ENCODE measurements at regions not wholly inside any gene's neighbourhood (a gene's known extent, or its start where the extent isn't known, plus 50 kb on each side); places are given as distances from the start of the nearest gene placed in this dataset.

DNA sequence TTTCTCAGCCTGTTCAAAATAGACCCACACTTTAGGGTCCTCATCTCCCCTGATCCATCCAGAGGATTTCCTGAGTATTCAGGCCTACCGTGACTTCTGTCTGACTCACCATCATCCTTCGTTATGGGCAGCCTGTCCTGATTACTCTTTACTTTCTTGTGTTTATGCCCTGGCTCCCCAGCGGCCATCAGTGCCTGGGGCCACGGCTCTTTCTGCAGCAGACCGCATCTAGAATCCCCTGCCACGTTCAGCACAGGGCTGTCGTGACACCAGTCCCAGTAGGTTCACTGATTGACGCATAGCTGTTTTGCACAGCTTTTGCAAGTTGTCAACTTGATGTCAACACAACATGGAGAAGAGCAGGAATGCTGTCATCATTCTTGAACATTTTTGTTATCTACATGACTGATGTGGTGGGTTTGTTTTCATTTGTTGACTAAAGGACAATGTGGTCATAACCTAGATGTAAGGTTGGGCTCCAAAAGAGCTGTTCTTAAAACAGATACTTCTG, 225.6 kb downstream of the HAUS1 start:
- DNase-seq (ENCODE audit: low read depth), result no peak
- in situ Hi-C loops (cut with HindIII; ENCODE audit: low pct_unique_long_range_greater_than_20kb, low sequenced_read_pairs), result no loop called here

DNA sequence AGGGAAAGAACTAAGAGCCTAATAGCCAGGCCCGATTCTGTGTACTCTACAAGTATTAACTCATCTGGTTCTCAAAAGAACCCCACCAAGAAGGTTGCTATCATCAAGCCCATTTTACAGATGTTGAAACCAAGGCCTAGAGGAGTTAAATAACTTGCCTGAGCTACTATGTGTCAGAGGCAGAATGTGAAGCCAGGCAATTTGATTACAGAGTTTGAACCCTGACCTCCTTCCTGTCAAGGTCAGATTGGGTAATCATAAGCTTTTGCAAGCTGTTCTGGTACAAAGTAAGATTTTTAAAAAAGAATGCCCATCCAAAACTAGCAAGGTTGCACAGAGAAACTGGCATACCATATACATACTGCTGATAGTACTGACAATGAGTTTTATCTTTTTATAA, 227.1 kb downstream of the HAUS1 start:
- in situ Hi-C loops (cut with HindIII; ENCODE audit: low pct_unique_long_range_greater_than_20kb, low sequenced_read_pairs), result no loop called here
- no peak for DNase-seq (ENCODE audit: low read depth)

DNA sequence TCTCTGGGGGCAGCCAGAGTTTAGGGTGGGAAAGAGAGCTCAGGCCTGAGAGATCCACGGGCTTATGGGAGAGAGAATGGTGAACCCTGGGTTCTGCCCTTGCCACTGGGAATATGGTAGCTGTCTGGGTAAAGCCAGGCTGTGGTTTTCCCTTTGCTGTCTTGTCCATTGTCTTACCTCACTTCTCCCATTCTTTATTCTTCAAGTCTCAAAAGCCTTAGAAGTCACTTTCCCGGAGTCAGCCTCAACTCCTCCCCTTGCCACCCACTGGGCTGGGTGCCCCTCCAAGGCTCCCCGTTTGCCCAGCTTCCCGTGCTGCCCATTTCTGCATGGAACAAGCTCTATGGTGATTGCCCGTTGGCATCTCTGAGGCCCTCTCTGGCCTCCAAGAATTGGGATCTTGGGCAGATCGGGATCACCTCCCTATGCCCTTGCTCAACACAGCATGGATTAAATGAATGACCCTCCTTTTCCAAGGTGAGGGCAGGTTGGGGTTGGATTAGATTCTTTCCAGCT, 228.2 kb downstream of the HAUS1 start:
- no peak for DNase-seq (ENCODE audit: low read depth)
- in situ Hi-C loops (cut with HindIII; ENCODE audit: low pct_unique_long_range_greater_than_20kb, low sequenced_read_pairs), result no loop called here

DNA sequence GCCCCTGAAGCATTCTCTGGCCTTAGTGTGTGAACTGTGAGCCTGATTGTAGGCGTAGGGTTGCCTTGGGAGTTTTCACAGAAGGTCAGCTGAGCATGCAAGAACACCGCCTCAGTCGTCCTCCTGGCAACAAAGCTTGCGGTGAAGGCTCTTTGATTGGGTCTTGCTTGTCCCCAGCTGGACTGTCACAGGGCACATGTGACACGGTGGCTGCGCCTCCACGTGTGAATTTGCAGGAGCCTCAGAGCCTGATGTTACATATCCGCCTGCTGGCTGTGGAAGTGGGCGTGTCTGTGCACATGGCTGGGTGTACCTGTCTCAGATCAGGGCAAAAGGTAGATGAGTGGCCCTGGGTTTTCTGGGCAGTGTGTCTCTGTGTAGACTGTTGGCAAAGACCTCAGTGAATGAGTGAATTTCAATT, 228.7 kb downstream of the HAUS1 start:
- DNase-seq (ENCODE audit: low read depth), result no peak
- in situ Hi-C loops (cut with HindIII; ENCODE audit: low pct_unique_long_range_greater_than_20kb, low sequenced_read_pairs), result no loop called here

DNA sequence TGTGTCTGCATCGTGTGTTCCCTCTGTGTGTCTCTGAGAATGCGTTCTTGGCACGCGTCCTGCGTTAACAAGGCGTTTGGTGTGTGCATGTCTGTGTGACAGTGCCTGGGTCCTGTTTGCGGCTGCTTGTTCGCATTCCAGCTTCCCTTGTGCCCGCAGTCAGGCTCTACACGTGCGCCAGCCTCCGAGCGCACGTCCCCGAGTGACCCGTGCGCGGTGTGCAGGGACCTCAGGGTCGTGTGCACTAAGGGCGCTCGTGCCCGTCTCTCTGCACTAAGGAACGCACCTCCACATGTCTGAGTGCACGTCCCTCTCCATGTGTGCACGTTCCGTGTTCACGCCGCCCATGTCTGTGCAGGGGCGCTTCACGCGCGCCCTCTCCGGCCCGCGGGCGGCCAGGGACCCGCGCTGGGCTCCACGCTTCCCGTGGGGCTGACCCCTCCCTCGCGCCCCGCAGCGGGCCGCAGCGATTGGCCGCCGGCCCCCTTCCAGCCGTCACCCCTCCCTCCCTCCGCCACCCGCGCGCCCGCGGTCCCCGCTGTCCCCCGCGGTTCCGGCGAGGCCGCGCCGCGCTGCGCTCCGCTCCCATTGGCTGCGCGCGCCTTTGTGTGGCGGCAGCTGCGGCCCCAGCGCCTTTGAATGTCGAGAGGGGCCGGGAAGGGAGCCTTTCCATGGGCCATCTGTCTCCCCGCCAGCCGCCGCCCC, 229.4 kb downstream of the HAUS1 start:
- peak; percentile 54 for DNase-seq (ENCODE audit: low read depth)
- in situ Hi-C loops (cut with HindIII; ENCODE audit: low pct_unique_long_range_greater_than_20kb, low sequenced_read_pairs), result no loop called here

DNA sequence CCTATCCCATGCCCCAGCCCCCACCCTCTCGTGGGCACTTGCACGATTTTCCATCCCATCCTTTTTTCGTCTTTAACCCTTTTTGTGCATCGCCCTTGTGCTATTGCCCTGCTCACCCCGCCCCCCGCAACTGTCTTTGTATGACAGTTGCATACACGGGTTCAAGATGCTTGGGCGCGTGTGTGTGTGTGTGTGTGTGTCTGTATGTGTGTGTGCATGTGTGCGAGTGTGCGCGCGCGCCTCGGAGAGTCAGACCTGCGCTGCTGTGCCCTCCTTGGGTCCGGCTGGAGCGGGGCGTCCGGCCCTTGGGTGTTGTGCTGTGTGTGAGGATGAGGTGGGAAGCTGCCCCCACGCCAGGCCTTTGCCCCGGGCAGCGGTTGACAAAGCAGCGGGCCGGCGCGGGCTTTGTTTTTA, 230.7 kb downstream of the HAUS1 start:
- in situ Hi-C loops (cut with HindIII; ENCODE audit: low pct_unique_long_range_greater_than_20kb, low sequenced_read_pairs), result no loop called here
- peak; percentile 38 for DNase-seq (ENCODE audit: low read depth)

DNA sequence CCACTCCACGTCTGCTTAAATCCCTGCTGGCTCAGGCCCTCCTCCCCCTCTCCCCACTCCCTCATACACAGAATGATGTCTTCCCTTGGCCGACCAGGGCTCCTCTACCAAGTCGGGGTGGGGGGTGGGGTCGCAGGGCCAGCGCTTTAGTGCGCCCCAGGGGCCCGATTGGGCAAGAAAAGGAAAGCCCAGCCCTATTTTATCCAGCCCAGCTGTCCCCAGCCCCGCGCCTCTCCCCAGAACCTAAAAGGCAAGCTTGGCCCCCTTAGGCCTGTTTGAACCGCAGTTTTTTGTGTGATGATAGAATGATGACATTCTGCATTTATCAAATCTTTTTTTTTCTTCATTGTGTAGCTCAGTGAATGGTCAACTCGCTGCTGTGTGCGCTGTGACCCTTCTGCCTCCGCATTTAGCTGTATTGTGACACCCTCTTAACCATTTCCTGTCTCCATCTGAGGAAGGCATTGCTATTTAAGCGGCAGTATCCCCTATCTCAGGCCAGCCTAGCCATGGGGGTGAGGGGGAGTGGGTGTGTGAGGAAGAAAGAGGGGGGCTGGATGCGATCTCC, 231.4 kb downstream of the HAUS1 start:
- DNase-seq (ENCODE audit: low read depth), result no peak
- in situ Hi-C loops (cut with HindIII; ENCODE audit: low pct_unique_long_range_greater_than_20kb, low sequenced_read_pairs), result no loop called here

DNA sequence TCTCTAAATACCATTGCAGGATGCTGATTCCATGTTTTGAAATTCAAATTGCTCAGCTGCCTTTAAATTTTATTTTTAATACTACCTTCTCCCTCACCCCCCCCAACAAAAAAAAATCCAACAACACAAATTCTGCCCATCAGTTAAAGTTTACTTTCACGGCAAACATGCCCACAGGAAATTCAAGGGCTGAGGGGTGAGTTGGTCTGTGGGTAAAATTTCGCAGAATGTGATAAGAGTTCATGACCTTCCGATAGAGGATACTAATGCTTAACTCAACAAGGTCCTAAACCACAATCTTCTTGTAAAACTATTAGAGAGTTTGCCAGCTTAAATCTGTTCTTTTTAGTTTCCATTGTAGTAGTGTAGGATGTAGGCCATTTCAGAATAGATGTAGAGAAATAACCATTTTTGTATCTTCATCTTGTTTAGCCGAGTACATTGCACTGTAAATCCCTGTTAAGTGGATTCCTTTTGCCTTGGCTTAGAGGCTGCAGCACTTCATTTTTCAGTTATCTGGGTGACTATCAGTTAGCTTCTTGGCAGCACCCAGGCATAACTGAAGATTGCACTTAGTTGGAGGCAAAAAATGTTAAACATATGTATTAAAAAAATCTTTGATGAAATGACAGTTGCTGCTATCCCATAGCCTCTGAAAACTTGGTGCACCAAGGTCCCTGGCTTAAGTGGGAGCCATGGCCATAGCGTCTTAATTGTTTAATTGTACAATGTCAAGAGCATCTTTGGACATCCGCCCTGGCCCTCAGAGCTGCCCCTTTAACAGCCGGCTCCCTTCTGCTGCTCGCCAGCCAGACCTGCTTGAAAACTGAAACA, 232.3 kb downstream of the HAUS1 start:
- DNase-seq (ENCODE audit: low read depth), result no peak

DNA sequence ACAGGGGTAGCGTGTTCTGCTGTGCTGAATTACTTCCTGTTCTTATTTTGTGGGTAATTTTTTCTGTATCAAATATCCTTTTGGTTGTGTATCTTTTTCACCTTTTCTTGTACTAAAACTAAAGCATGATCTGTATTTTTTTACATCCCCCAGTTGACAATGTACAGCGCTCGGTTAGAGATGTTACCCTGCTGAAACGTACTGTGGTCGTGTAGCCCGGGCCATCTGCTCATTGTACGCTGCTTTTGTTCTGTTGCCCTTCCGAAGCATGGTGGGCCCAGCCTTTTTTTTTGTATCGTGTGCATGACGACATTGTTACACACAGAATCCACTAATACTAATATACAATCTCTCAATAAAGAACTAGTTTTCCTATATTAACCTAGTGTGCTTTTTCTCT, 233.1 kb downstream of the HAUS1 start:
- DNase-seq (ENCODE audit: low read depth), result no peak
- in situ Hi-C loops (cut with HindIII; ENCODE audit: low pct_unique_long_range_greater_than_20kb, low sequenced_read_pairs), result no loop called here

More for the DNA sequence above, 232.3 kb downstream of the HAUS1 start:
- in situ Hi-C loops (cut with HindIII; ENCODE audit: low pct_unique_long_range_greater_than_20kb, low sequenced_read_pairs), result no loop called here

DNA sequence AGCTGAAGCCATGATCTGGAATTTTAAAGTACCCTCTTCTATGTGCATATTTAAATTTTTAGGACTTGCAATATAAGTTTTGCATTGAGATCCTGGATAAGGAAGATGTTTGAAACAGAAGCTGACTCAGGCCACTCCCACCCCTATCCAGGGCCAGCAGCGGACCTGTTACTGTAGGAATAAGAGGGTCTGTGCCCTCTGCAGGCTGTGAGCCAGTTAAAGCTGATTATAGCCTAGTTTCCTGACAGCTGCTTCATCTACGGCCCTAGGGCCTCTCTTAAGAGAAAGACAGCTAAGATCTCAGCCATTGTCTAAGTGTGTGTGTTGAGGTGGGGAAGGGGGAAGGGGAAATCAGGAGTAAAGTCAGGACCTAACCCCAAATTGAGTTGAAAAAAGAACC, 234.0 kb downstream of the HAUS1 start:
- no peak for DNase-seq (ENCODE audit: low read depth)
- in situ Hi-C loops (cut with HindIII; ENCODE audit: low pct_unique_long_range_greater_than_20kb, low sequenced_read_pairs), result no loop called here

DNA sequence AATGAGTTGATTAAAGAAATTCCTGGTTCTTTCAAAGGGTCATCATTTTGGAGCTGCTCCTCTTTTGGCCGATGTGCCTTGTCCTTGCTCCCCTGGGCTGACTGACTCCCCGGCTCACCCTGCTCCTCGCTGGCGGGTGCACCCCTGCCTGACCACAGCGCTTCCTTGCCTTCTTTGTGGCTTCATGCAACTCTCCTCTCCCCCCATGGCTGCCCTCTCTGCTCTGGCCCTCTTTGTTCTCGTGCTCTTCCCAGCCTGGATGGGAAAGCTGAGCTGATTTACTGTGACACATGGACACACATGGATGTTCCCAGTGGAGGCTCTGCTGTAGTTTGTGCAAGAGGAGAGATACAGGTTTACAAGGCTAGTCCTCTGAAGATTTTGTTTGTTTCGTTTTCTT, 234.6 kb downstream of the HAUS1 start:
- in situ Hi-C loops (cut with HindIII; ENCODE audit: low pct_unique_long_range_greater_than_20kb, low sequenced_read_pairs), result no loop called here
- no peak for DNase-seq (ENCODE audit: low read depth)

DNA sequence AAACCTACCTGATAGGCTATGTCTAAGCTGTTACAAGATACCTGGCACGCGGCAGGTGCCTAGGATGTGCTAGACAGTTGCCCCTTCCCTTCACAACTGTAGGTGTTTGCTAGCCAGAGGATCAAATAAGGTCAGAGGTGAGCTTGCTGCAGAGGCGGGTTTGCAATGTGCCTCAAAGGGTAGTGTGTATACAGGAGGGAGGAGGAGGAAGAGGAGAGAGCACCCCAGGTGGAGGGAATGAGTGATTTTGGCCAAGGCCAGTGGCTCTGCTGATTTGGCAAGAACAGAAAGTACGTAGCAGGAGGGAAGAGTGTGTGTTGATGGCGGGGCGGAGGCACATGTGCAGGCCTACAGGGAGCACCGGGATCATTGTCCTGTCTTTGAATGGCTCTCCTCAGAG, 236.5 kb downstream of the HAUS1 start:
- no peak for DNase-seq (ENCODE audit: low read depth)
- in situ Hi-C loops (cut with HindIII; ENCODE audit: low pct_unique_long_range_greater_than_20kb, low sequenced_read_pairs), result no loop called here

DNA sequence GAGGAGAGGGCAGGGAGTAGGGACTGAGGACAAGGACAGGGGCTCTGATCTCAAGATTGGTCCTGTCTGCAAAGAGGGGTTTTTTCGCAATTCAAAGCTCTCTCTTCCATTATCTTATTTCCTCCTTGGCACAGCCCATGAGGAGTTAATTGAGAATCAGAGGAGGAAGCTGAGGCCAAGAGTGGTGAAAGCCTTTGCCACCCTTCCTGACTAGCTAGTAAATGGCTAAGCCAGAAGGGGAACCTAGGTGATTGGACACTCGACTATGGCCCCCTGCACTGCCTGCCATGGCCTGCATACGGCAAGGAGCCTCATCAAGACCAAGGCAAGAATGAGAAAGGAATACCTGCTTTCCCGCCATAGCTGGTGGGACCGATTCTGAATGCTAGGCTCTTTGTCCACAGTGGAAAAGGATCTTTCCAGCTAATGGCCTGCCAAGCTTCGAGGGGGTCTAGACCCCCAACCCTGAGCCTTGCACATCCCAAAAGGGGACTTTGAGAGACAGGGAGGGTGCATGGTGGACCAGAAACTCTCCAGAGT, 237.9 kb downstream of the HAUS1 start:
- in situ Hi-C loops (cut with HindIII; ENCODE audit: low pct_unique_long_range_greater_than_20kb, low sequenced_read_pairs), result no loop called here
- no peak for DNase-seq (ENCODE audit: low read depth)

DNA sequence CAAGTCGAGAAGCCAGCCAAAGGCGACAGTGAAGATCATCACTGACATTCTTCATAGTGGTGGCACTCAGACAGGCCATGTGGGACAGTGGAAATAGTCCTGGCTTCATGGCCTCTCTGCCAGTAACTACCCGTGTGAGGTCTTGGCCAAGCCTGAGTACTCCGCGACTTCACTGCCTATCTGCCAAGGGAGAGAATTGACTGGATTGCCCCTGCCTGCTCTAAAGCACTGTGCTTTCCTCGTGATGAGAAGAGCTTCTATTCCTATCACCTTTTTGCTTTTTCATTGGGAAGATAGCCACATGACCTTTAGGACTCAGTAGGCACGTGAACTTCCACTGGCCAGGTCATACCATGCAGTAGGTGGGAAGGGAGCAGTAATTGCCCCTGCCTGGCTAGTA, 239.3 kb downstream of the HAUS1 start:
- in situ Hi-C loops (cut with HindIII; ENCODE audit: low pct_unique_long_range_greater_than_20kb, low sequenced_read_pairs), result no loop called here
- DNase-seq (ENCODE audit: low read depth), result no peak

DNA sequence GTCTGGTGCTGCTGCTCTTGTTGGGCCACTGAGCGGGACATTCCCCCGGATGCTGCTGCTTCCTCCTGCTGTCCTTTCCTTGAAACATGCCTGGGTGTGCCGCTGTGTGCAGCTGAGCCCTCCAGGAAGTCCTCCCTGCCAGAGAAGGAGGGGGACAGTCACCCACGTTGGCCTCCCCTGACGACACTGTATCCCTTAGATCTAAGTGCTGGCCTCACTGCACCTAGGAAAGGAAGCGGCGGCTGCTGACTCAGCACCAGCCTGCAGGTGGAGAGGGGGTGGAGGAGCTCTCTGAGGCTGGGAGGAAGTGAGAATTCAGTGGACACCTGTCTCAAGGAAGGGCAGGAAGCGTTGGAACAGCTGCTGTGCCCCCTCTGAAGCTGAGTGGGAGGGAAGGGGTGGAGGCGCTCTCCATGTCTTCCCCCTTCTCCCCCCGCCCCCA, 239.8 kb downstream of the HAUS1 start:
- in situ Hi-C loops (cut with HindIII; ENCODE audit: low pct_unique_long_range_greater_than_20kb, low sequenced_read_pairs), result no loop called here
- DNase-seq (ENCODE audit: low read depth), result no peak

DNA sequence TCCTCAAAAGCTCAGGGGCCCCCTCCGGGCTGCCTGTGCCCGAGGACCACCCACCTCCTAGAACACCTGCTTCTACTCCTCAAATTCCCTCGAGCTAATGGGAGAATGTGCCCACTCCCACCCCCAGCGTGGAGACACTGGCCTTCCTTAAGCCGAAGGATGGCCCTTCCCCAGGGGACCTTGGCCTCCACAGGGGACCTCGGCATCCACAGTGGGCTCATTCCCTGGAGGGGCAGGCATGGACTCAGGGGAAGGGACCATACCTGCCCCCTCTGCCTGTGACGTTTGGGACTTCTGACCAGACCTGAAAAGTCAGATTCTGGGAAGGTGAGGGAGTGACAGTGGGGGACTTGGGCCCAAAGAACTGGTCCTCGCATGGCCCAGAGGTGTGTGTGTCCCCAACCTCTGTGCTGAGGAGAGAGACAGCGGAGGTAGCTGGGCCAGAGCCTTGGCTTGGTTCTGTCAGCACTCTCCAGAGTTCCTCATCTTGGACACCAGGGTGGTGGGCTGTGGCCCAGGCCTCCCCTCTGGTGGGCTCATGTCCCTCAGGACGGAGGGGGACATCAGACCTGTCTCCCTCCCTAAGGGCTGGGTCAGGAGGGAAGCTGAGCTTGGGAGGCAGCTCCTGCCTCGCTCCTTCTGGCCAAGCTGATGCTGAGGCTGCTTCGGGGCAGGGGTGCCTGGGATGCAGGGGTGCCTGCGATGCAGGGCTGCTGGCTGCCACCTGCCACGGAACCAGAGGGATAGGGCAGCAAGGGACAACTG, 240.4 kb downstream of the HAUS1 start:
- DNase-seq (ENCODE audit: low read depth), result no peak
- in situ Hi-C loops (cut with HindIII; ENCODE audit: low pct_unique_long_range_greater_than_20kb, low sequenced_read_pairs), result no loop called here

DNA sequence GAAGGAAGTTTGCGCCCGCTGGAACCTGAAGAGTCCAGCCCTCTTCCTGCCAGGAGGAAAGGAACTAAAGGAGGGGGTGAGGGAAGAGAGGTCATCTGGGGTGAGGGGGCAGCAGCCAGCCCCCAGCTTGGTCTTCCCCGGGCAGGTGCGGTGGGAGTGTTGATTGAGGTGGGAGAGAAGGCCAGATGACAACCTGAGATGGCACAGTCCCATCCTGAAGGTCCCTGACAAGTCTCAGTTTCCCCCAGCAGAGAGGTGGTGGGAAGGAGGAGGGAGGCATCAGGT, 240.9 kb downstream of the HAUS1 start:
- in situ Hi-C loops (cut with HindIII; ENCODE audit: low pct_unique_long_range_greater_than_20kb, low sequenced_read_pairs), result no loop called here
- DNase-seq (ENCODE audit: low read depth), result no peak

DNA sequence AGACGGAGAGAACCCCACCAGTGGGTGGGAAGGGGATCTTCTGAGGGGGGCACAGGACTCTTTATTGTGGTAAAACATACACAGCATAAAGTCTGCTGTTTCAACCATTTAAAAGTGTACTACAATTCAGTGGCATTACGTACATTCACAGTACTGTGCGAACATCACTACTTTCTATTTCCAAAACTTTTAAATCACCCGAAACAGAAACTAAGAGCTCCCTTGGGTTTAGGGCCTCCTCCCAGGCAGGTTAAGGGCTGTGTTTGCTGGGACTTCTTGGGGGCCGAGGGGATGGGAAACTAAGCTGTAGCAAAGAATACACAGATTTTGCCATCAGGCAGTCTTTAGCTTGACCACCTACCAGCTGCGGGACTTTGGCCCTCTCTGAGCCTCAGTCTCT, 242.0 kb downstream of the HAUS1 start:
- DNase-seq (ENCODE audit: low read depth), result no peak
- in situ Hi-C loops (cut with HindIII; ENCODE audit: low pct_unique_long_range_greater_than_20kb, low sequenced_read_pairs), result no loop called here
